ENCODE measurements at regions not wholly inside any gene's neighbourhood (a gene's known extent, or its start where the extent isn't known, plus 50 kb on each side); places are given as distances from the start of the nearest gene placed in this dataset.

GRCh38 chr11:28401446-28401845 lies 293.3 kb downstream of the METTL15 start:
- DNase-seq (ENCODE audit: insufficient read length, low spot score) (no peak), FAIRE-seq (no peak)
- no peak for TF ChIP-seq POLR2A (IDR thresholded peaks at IDR 0.05; ENCODE audit: low read depth, low read length)

GRCh38 chr11:28400331-28401100 lies 292.3 kb downstream of the METTL15 start:
- DNase-seq (ENCODE audit: insufficient read length, low spot score) (no peak), FAIRE-seq (peak; percentile 68)
- TF ChIP-seq POLR2A (IDR thresholded peaks at IDR 0.05; ENCODE audit: low read depth, low read length): no peak

DNA sequence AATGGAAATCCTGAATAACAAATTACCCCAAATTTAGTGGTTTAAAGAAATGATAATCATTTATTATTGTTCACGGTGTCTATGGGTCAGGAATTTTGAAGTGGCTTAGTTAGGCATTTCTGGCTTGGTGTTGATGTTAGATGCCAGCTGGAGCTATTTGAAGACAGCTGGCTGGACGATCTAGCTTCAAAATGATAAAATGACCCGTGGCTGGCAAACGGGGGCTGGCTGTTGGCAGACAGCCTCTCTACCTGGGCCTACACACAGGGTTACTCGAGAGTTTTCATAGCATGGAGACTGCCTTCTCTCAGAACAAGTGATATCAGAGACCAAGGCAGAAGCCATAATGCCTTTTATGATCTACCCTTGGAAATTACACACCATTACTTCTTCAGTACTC lies 285.2 kb downstream of the METTL15 start:
- FAIRE-seq: no peak
- TF ChIP-seq POLR2A (IDR thresholded peaks at IDR 0.05; ENCODE audit: low read depth, low read length): no peak
- no peak for DNase-seq (ENCODE audit: insufficient read length, low spot score)

GRCh38 chr11:28384418-28384817 lies 276.2 kb downstream of the METTL15 start:
- no peak for TF ChIP-seq POLR2A (IDR thresholded peaks at IDR 0.05; ENCODE audit: low read depth, low read length)
- no peak for DNase-seq (ENCODE audit: insufficient read length, low spot score)
- peak; percentile 96 for FAIRE-seq

DNA sequence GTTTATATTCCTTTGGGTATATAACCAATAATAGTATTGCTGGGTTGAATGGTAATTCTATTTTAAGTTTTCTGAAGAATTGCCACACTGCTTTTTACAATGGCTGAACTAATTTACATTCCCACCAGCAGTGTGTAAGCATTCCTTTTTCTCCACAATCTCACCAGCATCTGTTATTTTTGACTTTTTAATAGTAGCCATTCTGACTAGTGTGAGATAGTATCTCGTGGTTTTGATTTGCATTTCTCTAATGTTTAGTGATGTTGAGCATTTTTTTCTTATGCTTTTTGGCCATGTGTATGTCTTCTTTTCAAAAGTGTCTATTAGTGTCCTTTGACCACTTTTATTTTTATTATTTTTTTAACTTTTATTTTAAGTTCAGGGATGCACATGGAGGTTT lies 275.3 kb downstream of the METTL15 start:
- no peak for DNase-seq (ENCODE audit: insufficient read length, low spot score)
- no peak for FAIRE-seq
- no peak for TF ChIP-seq POLR2A (IDR thresholded peaks at IDR 0.05; ENCODE audit: low read depth, low read length)

Measured in H54 (cell line).